ENCODE measurements at regions not wholly inside any gene's neighbourhood (a gene's known extent, or its start where the extent isn't known, plus 50 kb on each side); places are given as distances from the start of the nearest gene placed in this dataset.

- ATAC-seq (no peak), DNase-seq (no peak)
- H3K4me3 ChIP-seq = no peak overlapping the region
- no peak for TF ChIP-seq CTCF (IDR thresholded peaks at IDR 0.05)
- no peaks in the 10 kb centered on the region for H3K4me1 ChIP-seq (ENCODE audit: low read depth)
- H3K9me3 ChIP-seq = no peaks in the 10 kb centered on the region
- intact Hi-C loops (cut with DNase I, micrococcal nuclease) = no loop called here
- H3K36me3 ChIP-seq (ENCODE audit: low read depth) = no peaks in the 10 kb centered on the region
Observed at GRCh38 chr6:3948866-3949265, 99.7 kb downstream of the FAM50B start.

DNA sequence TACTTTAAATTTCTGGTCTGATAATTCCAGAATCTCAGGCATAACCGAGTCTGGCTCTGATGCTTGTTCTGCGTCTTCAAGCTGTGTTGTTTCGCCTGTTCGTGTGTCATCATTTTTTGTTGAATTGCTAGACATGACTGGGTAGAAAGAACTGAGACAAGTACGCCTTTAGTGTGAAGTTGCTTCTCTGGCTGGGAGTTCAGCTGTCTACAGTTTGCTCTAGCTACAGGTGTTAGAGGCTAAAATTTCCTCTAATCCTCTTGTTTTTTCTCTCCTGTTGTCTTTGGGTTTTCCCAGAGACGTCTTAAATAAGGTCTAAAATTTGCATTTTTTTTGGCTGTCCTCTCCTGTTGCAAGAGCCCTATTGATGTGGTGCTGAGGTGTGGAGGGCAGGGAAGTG lies 100.3 kb downstream of the FAM50B start:
- Histone ChIP-seq H3K4me1 (ENCODE audit: low read depth) (no peaks in the 10 kb centered on the region), H3K36me3 (ENCODE audit: low read depth) (no peaks in the 10 kb centered on the region), H3K9me3 (no peaks in the 10 kb centered on the region), H3K4me3 (no peak overlapping the region)
- ATAC-seq = no peak
- DNase-seq = no peak
- intact Hi-C loops (cut with DNase I, micrococcal nuclease) = no loop called here
- TF ChIP-seq CTCF (IDR thresholded peaks at IDR 0.05) = no peak

- Histone ChIP-seq H3K36me3 (ENCODE audit: low read depth) (no peaks in the 10 kb centered on the region), H3K4me3 (no peak overlapping the region), H3K9me3 (no peaks in the 10 kb centered on the region), H3K4me1 (ENCODE audit: low read depth) (no peaks in the 10 kb centered on the region)
- no peak for TF ChIP-seq CTCF (IDR thresholded peaks at IDR 0.05)
- DNase-seq (no peak), ATAC-seq (no peak)
- intact Hi-C loops (cut with DNase I, micrococcal nuclease) = no loop called here
Observed at GRCh38 chr6:3956054-3956453, 106.9 kb downstream of the FAM50B start.

GRCh38 chr6:3957321-3957720 lies 108.1 kb downstream of the FAM50B start:
- intact Hi-C loops (cut with DNase I, micrococcal nuclease) = no loop called here
- ATAC-seq (no peak), DNase-seq (no peak)
- TF ChIP-seq CTCF (IDR thresholded peaks at IDR 0.05) = no peak
- H3K4me1 ChIP-seq (ENCODE audit: low read depth) = no peaks in the 10 kb centered on the region
- no peak overlapping the region for H3K4me3 ChIP-seq
- H3K36me3 ChIP-seq (ENCODE audit: low read depth) = no peaks in the 10 kb centered on the region
- no peaks in the 10 kb centered on the region for H3K9me3 ChIP-seq

GRCh38 chr6:3958255-3958654 lies 109.1 kb downstream of the FAM50B start:
- no peak for ATAC-seq
- H3K4me1 ChIP-seq (ENCODE audit: low read depth) = no peaks in the 10 kb centered on the region
- no peak for DNase-seq
- TF ChIP-seq CTCF (IDR thresholded peaks at IDR 0.05) = no peak
- H3K36me3 ChIP-seq (ENCODE audit: low read depth) = no peaks in the 10 kb centered on the region
- H3K4me3 ChIP-seq = no peak overlapping the region
- intact Hi-C loops (cut with DNase I, micrococcal nuclease) = no loop called here
- no peaks in the 10 kb centered on the region for H3K9me3 ChIP-seq

DNA sequence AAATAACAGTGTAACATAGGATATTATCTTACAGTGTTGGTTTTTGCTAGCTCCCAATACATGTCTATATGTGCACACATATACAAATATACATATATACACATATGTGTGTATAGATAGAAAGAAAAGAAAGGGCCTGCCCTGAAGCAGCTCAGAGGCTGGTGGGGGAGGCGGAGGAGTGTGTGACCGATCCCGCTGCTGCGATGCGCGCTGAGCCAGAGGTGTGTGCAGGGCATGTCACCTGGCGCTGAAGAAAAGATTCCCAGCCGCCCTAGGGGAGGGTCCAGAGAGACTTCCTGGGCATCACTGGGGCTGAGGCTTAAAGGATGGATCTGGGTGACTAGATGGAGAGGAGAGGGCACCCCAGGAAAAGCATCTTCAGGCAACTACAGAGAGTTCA lies 110.2 kb downstream of the FAM50B start:
- H3K4me3 ChIP-seq = no peak overlapping the region
- H3K36me3 ChIP-seq (ENCODE audit: low read depth) = no peaks in the 10 kb centered on the region
- DNase-seq (no peak), ATAC-seq (no peak)
- TF ChIP-seq CTCF (IDR thresholded peaks at IDR 0.05) = no peak
- intact Hi-C loops (cut with DNase I, micrococcal nuclease) = no loop called here
- H3K4me1 ChIP-seq (ENCODE audit: low read depth) = no peaks in the 10 kb centered on the region
- H3K9me3 ChIP-seq = no peaks in the 10 kb centered on the region

All from mucosa of descending colon (tissue), 3 donors.